ENCODE measurements at regions not wholly inside any gene's neighbourhood (a gene's known extent, or its start where the extent isn't known, plus 50 kb on each side); places are given as distances from the start of the nearest gene placed in this dataset.

GRCh38 chr13:86201477-86201876 is 402.3 kb upstream of the SLITRK6 start:
- no peak for DNase-seq

GRCh38 chr13:86193281-86193680 is 394.1 kb upstream of the SLITRK6 start:
- DNase-seq, result no peak

GRCh38 chr13:86188170-86188569 is 389.0 kb upstream of the SLITRK6 start:
- no peak for DNase-seq

- no peak for DNase-seq
These were observed 386.4 kb upstream of the SLITRK6 start for GRCh38 chr13:86185636-86186035.

GRCh38 chr13:86185107-86185506 is 385.9 kb upstream of the SLITRK6 start:
- no peak for DNase-seq

- DNase-seq, result no peak
These were observed 375.4 kb upstream of the SLITRK6 start for GRCh38 chr13:86174622-86175021.

- no peak for DNase-seq
These were observed 373.7 kb upstream of the SLITRK6 start for GRCh38 chr13:86172961-86173360.

GRCh38 chr13:86161257-86161656 is 362.0 kb upstream of the SLITRK6 start:
- DNase-seq, result no peak

GRCh38 chr13:86155756-86156155 is 356.5 kb upstream of the SLITRK6 start:
- no peak for DNase-seq

GRCh38 chr13:86142080-86142479 is 342.9 kb upstream of the SLITRK6 start:
- no peak for DNase-seq

- DNase-seq, result no peak
These were observed 336.6 kb upstream of the SLITRK6 start for GRCh38 chr13:86135856-86136255.

GRCh38 chr13:86121881-86122280 is 322.7 kb upstream of the SLITRK6 start:
- no peak for DNase-seq

- DNase-seq, result no peak
These were observed 309.9 kb upstream of the SLITRK6 start for GRCh38 chr13:86109107-86109506.

- no peak for DNase-seq
These were observed 309.1 kb upstream of the SLITRK6 start for GRCh38 chr13:86108334-86108733.

GRCh38 chr13:86098511-86098910 is 299.3 kb upstream of the SLITRK6 start:
- DNase-seq, result no peak

GRCh38 chr13:86095351-86095750 is 296.1 kb upstream of the SLITRK6 start:
- DNase-seq, result no peak

- no peak for DNase-seq
These were observed 291.0 kb upstream of the SLITRK6 start for GRCh38 chr13:86090181-86090580.

GRCh38 chr13:86087244-86087643 is 288.0 kb upstream of the SLITRK6 start:
- DNase-seq, result no peak

- no peak for DNase-seq
These were observed 286.7 kb upstream of the SLITRK6 start for GRCh38 chr13:86085890-86086289.

GRCh38 chr13:86082121-86082520 is 282.9 kb upstream of the SLITRK6 start:
- no peak for DNase-seq

GRCh38 chr13:86080340-86080995 is 281.2 kb upstream of the SLITRK6 start:
- DNase-seq, result no peak

GRCh38 chr13:86066611-86067365 is 267.6 kb upstream of the SLITRK6 start:
- no peak for DNase-seq

GRCh38 chr13:86052141-86052540 is 252.9 kb upstream of the SLITRK6 start:
- no peak for DNase-seq
